ENCODE measurements at regions not wholly inside any gene's neighbourhood (a gene's known extent, or its start where the extent isn't known, plus 50 kb on each side); places are given as distances from the start of the nearest gene placed in this dataset.
"Not testable (repeated sequence)": the region's sequence is repeated elsewhere in the genome, so short reads cannot be mapped to it uniquely, and the experiment has no call there.

DNA sequence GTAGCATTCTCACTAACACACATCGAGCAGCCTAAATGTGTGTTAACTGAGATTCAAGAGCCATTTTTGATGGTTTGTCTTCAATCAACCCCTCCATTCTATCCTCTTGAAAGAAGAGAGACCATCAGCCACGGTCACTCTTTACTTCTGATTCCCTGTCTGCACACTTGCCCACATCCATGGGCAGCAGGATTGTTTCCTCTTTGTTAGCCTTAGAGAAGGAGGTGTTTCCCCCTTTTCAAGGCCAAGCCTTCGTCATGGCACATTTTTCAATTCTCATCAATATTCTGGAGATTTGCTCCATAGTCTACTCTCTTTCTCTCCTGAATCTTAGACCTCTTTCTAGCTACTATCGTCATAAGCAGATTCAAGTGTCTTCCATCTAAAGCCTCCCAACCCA lies 522.4 kb upstream of the NAALADL2 start:
- DNase-seq, result no peak

DNA sequence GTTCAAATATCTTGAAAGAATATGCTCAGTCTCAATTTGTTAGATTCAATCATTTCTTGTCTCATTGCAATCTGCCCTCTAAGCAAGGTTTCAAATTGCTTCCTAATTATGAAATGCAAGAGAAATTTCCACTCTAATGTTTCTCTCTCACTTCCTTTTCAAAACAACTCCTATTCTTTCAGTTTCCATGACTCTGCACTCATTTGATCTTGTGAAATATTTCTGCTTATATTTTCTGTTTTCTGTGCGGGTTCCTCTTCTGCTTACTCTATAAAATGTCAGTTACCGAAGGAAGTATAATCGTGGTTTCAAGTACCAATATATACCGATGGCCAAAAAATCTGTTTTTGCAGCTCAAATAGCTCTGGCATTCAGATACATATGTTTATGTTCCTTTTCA lies 521.9 kb upstream of the NAALADL2 start:
- DNase-seq, result no peak

DNA sequence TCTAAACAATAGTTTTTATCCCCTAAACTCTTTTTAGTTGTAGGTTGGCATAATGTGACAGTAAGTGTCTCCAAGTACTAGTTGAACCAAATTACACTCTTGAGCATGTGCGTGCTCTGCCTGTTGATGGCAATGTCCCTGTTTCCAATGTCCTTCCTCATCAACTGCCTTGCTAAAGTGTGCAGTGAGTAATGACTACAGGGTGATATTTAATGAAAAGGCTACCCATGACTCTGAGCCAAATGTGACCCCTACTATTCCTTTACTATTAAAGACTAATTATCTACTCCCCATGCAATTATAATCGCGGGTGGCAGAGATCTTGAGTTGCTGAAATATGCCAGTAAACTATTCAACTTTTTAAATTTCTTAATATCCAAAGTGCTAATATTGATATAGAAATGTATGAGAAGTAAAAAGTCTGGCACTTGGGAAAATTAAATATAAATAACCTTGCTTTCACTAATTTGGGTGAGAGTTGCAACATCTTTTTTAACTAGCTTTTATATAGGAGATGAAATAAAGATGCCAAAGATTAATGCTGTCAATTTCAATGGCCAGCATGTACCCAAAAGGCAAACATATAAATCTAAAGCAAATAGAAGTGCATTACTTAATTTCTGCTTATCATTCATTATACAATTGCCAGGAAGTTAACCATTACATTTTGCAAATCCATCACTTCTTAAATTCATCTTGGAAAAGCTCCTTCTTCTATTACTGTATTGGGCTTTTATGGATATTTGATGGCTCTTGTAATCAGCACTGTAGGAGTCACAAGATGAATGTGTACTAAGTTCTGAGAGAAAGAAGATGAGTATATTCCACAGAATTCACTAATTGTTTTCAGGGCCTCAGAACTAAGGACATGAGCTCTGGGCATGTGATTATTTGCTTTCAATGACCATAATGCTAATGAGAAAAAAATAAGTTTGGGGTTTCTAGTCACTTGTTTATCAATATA lies 518.2 kb upstream of the NAALADL2 start:
- DNase-seq, result no peak

DNA sequence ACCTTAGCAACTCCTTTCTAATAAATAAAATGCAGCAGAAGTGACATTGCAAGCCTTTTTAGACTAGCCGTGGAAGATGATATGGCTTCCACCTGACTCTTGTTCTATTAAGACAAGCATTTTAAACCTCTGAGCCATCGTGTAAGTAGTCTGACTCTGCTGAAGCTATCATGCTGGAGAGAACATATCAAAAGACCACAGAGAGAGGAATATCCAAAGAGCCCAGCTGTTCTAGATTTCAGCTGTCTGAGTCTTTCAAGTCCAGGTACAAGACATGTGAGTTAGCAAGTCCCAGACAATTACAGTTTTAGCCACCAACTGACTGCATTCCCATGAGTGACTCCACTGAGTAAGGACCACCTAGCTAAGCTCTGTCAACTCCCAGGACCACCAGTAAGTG lies 517.0 kb upstream of the NAALADL2 start:
- no peak for DNase-seq

DNA sequence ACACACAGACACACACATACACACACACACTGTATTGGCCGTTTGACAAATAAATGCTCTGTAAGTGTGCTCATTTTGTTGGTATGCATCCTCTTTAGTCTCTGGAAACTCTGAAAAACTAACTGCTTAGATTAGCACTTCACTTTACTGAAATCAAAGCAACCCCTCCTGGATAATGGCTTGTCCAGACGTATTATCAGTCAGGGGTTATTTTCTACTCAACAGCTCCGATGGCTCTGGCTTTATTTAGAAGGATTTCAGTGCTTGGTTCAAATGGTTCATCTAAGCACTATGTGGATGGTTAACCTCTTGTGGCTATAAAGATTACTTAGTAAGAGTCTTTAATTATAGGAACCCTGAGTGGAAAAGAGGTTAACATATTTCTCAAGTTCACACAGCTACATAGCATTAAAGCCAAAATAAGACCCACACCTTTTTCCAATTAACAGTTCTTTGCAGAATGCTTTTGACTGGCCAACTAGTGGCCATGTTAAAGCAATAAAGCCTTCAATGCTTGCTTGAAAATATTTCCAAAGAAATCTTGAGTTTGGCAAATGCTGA lies 516.1 kb upstream of the NAALADL2 start:
- DNase-seq, result no peak

DNA sequence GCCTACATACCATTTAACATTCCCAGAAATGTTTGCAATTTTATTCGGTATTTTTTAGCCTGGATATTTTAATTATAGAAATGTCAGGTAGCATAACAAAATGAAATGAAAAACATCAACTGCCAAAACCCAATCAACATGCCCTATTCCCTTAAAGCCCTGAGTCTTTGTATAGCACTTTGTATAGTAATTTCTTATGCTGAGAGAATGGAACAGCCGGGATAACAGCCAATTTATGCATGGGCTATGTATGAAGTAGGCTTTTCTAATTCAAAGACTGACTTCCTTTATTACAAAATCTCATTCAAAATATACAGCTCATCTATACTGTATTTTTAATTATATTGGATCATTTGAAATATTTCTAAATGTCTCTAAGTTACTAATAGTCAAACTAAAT lies 513.0 kb upstream of the NAALADL2 start:
- DNase-seq, result no peak

DNA sequence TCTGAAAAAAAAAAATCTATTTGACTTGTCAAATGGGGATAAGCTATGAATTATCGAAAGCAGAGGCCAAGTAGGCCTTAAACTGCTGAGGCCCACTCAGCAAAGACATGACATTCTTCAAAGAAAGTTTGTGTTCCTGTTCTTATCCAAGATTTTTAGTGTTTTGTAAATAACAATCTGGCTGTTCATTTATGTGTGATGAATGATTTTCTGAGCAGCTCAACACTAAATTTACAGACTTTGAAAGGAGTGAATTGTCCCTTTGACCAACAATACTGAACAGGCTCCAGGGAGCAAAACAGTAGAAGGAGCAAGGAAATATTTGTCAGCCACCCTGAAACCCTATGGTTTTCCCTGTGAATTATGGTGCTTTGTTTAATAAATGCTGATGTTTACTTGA lies 512.6 kb upstream of the NAALADL2 start:
- no peak for DNase-seq

DNA sequence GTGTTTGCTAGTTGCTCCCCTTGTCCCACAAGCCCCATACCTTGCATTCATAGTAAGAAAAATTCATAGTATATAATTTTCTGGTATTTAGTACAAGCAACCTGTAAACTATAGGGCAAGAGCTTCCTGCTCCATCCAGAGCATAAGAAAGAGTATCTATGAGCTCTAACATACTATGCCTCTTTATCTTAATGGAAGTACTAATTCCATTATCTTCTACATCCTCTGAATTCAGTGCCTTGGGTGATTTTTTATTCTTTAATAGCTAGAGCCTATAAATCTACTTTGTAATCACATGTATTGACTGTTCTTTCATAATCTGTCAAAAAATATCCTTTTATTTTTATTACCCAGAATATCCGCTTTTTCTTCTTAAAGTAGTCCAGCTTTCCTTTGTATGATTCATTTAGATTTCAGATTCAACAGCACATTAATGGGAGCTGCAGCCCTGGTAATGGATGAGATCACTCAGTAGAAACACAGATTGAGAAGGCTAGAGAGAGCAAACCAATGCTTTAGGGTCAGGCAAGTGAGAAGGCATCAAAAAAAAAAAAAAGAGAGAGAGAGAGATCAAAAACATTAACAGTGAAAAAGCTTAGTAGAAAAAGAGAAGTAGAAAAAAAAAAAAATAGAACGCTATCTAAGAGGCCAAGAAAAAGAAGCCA lies 511.5 kb upstream of the NAALADL2 start:
- no peak for DNase-seq

DNA sequence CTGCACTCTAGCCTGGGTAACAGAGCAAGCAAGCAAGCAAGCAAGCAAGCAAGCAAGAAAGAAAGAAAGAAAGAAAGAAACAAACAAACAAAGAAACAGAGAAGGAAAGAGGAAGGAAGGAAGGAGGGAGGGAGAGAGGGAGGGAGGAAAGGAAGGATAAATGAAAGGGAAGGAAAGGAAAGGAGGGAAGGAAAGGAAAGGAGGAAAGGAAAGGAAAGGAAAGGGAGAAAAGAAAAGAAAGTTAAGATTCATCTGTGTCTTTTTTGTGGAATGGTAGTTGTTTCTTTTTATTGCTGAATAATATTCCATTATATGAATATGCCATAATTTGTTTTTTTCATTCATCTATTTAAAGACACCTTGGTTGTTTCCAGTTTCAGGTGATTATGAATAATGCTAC lies 506.9 kb upstream of the NAALADL2 start:
- no peak for DNase-seq

DNA sequence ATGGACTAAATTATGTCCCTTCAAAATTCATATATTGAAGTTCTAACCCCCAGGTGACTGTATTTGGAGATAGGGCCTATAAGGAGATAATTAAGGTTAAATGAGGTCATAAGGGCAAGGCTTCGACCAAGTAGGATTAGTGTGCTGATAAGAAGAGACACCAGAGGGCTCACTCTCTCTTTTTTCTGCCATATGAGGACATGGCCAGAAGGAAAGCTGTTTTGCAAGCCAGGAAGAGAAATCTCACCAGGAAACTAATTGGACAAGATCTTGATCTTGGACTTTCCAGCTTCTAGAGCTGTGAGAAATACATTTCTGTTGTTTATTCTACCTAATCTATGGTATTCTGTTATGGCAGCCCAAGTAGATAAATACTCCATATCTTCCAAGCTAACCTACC lies 503.6 kb upstream of the NAALADL2 start:
- no peak for DNase-seq

DNA sequence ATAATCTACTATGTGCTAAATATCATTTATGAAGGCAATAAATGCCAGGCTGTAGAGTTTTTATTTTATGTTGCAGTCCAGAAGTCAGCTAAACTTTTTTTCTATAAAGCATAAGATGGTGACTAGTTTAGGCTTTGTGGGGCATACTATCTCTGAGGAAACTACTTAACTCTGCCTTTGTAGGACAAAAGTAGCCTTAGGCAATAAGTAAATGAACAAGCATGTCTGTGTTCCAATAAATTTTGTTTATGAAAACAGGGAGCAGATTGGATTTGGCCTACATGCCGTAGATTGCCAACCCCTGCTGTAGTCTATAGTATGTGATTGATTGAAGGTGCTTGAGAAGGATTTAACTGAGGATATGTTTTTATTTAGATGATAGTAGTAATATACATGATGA lies 502.5 kb upstream of the NAALADL2 start:
- DNase-seq, result no peak

DNA sequence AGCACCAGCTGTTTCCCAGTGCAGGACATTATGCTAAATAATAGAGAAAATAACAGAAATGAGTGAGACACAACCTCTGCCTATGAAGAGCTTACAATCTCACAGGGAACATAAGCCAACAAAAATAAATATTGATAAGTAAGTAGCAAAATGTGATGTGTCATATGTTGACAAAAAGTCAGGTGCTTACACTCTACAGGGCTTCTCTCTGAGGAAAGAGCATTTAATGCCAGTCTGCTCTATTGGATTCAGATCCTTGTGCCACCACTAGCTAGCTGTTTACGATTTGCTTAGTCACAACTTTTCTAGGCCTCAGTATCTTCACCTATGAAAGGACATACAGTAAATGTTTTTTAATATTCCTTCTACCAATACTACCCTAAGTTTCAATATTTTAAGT lies 500.9 kb upstream of the NAALADL2 start:
- no peak for DNase-seq

DNA sequence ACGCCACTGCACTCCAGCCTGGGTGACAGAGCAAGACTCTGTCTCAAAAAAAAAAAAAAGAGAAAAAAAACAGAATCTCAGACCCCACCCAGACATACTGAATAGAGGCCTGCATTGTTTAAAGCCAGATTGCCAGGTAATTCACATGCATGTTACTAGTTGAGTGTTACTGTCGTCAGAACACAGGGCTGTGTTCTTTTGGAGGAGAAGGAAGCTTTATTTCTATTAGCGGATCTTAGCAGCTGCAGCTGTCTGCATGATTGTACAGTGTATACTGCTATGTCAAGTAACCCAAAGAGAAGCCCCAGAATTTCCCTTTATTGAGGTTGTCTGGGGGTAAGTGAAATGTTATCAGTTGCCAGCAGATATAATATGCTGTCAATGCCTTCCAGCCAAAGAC lies 496.6 kb upstream of the NAALADL2 start:
- DNase-seq, result no peak

DNA sequence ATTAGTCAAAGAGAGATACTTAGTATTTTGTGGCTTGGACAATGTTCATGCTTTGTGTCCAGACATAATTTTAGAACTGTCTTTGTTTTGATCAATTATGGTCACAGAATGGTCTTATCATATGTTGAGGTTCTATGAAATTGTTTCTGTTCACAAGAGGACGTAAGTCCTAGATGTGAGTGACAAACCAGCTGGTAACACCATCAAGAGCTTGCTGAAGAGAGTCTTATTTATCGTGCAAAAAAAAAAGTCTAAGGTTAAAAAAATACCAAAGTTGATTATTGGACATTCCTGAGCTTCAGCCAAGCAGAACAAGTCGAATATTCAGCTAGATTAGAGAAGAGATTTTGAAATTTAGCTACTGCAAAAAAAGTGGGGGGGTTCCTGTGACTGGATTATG lies 495.9 kb upstream of the NAALADL2 start:
- no peak for DNase-seq

DNA sequence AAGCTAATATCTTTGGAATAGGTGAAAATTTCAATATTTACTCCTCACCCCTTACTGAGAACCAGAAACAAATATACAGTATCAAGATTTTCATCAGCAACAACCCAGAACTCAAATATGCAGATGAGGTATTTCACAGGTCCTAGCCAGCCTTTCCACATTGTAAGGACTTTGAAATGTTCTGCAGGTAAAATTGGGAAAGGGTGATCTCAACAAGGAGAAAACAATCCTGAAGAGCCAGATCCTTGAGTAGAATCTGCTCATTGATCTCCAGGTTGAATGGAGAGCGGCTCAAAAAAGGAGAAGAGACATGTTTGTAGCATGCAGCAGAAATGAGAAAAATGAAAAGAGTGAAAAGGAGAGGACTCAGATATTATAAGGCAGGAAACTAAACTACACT lies 493.3 kb upstream of the NAALADL2 start:
- no peak for DNase-seq

DNA sequence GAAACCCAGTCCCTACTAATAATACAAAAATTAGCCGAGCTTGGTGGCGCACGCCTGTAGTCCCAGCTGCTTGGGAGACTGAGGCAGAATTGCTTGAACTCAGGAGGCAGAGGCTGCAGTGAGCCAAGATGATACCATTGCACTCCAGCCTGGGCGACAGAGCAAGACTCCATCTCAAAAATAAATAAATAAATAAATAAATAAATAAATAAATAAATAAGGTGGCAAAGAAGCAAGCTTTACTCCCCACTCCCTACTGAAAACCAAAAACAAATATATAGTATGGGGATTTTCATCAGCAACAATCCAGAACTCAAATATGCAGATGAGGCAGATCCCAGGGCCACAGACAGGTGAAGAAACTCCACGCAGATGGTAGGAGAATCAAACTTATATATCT lies 492.2 kb upstream of the NAALADL2 start:
- DNase-seq, result not testable (repeated sequence)

DNA sequence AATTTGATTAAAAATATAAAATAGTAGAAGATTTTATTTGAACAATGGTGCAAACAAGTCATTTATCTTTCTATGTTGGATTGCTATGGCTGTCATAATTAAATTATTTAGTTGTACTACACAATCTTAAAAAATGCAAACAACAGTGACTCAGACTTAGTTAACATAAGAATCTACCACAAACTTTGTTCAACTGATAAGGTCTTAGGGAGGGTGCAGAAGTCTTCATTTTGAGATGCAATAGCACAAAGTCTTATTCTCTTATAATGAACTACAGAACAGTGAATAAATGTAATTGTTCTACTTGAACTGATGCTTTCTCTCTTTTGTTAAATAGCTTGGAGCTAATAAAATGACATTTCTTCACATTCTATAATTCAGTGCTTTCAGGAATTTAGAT lies 482.8 kb upstream of the NAALADL2 start:
- no peak for DNase-seq

DNA sequence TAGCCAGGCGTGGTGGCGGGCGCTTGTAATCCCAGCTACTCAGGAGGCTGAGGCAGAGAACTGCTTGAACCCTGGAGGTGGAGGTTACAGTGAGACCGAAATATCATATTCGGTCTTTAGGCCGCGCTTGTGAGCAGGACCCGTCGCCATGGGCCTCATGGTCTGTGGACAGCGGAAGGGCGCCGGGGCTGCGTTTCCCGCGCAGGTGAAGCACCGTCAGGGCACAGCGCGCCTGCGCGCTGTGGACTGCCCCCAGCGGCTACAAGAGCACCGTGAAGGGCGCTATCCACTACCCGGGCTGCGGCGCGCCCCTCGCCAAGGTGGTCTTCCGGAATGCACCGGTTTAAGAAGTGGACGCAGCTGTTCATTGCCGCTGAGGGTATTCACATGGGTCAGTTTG lies 482.0 kb upstream of the NAALADL2 start:
- no peak for DNase-seq

DNA sequence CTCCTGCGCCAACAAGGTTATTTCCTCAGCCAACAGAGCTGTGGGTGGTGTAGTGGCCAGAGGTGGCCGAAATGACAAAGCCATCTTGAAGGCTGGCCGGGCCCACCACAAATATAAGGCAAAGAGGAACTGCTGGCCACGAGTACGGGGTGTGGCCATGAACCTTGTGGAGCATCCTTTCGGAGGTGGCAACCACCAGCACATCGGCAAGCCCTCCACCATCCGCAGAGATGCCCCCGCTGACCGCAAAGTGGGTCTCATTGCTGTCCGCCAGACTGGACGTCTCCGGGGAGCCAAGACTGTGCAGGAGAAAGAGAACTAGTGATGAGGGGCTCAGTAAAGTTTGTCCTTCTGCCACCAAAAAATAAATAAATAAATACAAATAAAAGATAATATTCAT lies 481.4 kb upstream of the NAALADL2 start:
- DNase-seq, result no peak

DNA sequence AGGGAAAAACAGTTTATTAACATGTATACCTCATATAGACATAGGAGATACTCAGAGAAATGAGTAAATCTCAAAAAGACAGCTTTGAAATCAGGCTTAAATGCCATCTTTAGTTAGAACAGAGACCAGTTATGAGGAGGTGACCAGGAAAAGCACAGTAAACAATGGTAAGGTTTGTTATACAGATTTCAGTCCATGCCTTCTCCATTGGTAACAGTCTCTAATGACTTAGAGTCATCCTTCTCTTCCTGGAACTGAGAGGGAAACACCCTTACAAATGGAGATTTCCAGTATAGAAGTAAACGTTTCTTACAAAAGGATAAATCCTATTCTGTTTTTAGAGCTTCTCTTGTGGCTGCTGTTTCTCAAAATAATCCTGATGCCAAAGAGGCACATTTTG lies 476.3 kb upstream of the NAALADL2 start:
- DNase-seq, result no peak

DNA sequence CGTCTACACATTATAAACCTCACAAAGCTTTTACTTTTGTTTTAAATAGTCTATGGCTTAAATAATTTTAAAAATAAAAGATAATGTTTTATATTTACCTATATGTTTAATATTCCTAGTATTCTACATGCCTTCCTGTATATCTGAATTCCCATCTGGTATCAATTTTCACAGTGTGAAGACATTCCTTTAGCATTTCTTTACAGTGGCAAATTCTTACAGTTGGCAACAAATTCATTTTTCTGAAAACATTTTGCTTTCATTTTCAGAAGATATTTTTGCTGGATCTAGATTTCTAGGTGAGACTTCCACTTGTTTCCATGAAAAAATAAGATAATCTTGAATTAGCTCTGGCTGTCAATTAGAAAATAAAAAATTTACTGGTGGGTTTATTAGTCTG lies 471.4 kb upstream of the NAALADL2 start:
- no peak for DNase-seq

DNA sequence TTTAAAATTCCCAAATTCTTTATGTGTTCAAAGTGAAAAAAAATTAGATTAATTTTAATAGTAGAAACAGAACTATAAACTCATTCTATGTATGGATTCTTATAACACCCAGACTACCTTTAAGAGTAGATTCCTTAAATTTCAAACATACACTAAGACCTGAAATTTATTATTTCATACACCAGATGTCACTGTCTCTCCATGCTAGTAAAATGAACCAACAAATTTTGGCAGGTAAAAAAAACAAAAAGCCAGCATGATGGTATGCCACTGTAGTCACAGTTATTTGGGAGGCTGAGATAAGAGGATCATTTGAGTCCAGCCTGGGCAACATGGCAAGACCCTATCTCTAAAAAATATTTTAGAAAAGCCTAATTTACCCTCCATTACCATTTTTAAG lies 461.3 kb upstream of the NAALADL2 start:
- DNase-seq, result no peak

DNA sequence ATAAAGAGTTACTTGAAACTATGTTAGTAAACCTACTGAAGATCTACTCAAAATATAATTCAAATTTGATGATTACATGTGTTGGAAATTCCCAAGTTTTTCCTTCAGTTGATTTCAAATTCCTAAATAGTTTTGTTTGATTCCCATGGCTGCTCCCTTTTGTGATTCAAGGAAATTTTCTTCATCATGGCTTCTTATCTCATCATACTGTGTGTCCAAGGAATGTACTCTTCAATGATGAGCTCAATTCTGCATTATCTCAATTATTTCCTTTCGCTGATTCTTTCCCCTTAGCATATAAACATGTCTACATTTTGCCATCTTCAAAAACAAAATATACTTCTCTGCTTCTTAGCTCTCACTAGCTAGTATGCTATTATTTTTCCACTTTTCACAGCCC lies 460.4 kb upstream of the NAALADL2 start:
- no peak for DNase-seq

DNA sequence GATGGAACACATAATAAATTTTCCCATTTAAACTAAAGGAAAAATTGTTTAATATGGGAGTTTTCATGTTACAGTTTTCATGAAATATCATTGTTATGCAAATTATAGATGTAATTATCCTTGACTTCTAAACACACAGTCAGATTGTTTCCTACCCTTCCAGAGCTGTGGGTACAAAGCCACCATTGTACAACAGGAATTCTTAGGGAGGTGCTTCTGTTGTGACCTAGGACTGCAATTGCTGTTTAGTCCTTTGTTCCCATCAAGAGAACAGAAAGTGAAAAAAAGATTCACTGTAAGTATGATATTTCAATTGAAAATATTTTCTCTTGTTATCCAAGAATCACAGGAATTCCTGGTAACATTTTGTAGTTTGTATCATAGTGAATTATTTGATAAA lies 455.3 kb upstream of the NAALADL2 start:
- DNase-seq, result no peak
